HL-60 (cell line): ENCODE measurements at regions not wholly inside any gene's neighbourhood (a gene's known extent, or its start where the extent isn't known, plus 50 kb on each side); places are given as distances from the start of the nearest gene placed in this dataset.

Source experiments
- DNase-seq, 2 experiments: peaks; one replicate each; pipeline ENCODE4 v3.0.0-alpha.2; 2010 to 2020; ENCODE audit warnings: low read depth in 1 of 2, low spot score in 1 of 2
- H3K27ac ChIP-seq: fragments of 250-450 bp; sonication (Bioruptor Pico); replicated peaks from 2 replicates; pipeline ENCODE4 v1.5.1; 2020; ENCODE audit warnings: mild to moderate bottlenecking, moderate library complexity
- H3K27me3 ChIP-seq: fragments of 250-450 bp; sonication (Bioruptor Pico); 2 replicates; pipeline ENCODE4 v1.5.1; 2021; ENCODE audit warnings: mild to moderate bottlenecking, moderate library complexity; ENCODE audit not compliant: insufficient read depth, poor library complexity, severe bottlenecking
- H3K4me3 ChIP-seq: replicated peaks from 2 replicates; pipeline ENCODE4 v1.5.1; 2011; ENCODE audit warnings: mild to moderate bottlenecking, control low read depth, low read length; ENCODE audit not compliant: insufficient read depth
- CTCF ChIP-seq: IDR thresholded peaks from one replicate; pipeline ENCODE4 v1.5.1; 2011; ENCODE audit warnings: low read length, control low read depth, inconsistent platforms; ENCODE audit not compliant: insufficient read depth
- GABPA ChIP-seq: IDR thresholded peaks from 2 replicates; pipeline ENCODE4 v1.6.1; 2012; ENCODE audit warnings: low read depth
- POLR2AphosphoS5 ChIP-seq: IDR thresholded peaks from 2 replicates; pipeline ENCODE4 v1.6.1; 2012; ENCODE audit warnings: low read depth
- REST ChIP-seq: IDR thresholded peaks from 2 replicates; pipeline ENCODE4 v1.6.1; 2012; ENCODE audit warnings: low read depth; ENCODE audit not compliant: insufficient replicate concordance
- SPI1 ChIP-seq: IDR thresholded peaks from 2 replicates; pipeline ENCODE4 v1.6.1; 2012; ENCODE audit warnings: low read depth, mild to moderate bottlenecking, borderline replicate concordance

GRCh38 chr9:90420211-90420610, 222.4 kb downstream of the DIRAS2 start:
- Histone ChIP-seq H3K27ac (no peak overlapping the region), H3K4me3 (no peak overlapping the region)
- DNase-seq: no peak

GRCh38 chr9:90420768-90421513, 221.7 kb downstream of the DIRAS2 start:
- no peak overlapping the region for H3K27ac ChIP-seq
- no peak for TF ChIP-seq REST
- no peak for TF ChIP-seq CTCF
- no peak for TF ChIP-seq SPI1
- no peak for TF ChIP-seq GABPA
- TF ChIP-seq POLR2AphosphoS5: no peak
- no peak for DNase-seq
- no peak overlapping the region for H3K4me3 ChIP-seq
- no peaks in the 10 kb centered on the region for H3K27me3 ChIP-seq

More at GRCh38 chr9:90420211-90420610, 222.4 kb downstream of the DIRAS2 start:
- TF ChIP-seq POLR2AphosphoS5: no peak
- no peak for TF ChIP-seq REST
- no peak for TF ChIP-seq CTCF
- no peak for TF ChIP-seq SPI1
- TF ChIP-seq GABPA: no peak
- no peaks in the 10 kb centered on the region for H3K27me3 ChIP-seq

- no peak for DNase-seq
- no peak for TF ChIP-seq REST
- Histone ChIP-seq H3K27me3 (no peaks in the 10 kb centered on the region), H3K27ac (no peak overlapping the region), H3K4me3 (no peak overlapping the region)
These were observed 220.8 kb downstream of the DIRAS2 start for GRCh38 chr9:90421786-90422185.
